Muscle of leg (tissue), 3 donors: ENCODE measurements at regions not wholly inside any gene's neighbourhood (a gene's known extent, or its start where the extent isn't known, plus 50 kb on each side); places are given as distances from the start of the nearest gene placed in this dataset.

Experiments
- DNase-seq: peaks from one replicate; pipeline ENCODE4 v3.0.0; 2013
- H3K27ac ChIP-seq: one replicate; pipeline ENCODE4 v1.5.1; 2013; ENCODE audit warnings: mild to moderate bottlenecking, low read length, control low read depth
- H3K27me3 ChIP-seq: one replicate; pipeline ENCODE4 v1.6.1; 2013; ENCODE audit warnings: low read length; ENCODE audit not compliant: control insufficient read depth, insufficient read depth
- H3K36me3 ChIP-seq: one replicate; pipeline ENCODE4 v1.6.1; 2013; ENCODE audit warnings: low read length; ENCODE audit not compliant: control insufficient read depth, insufficient read depth
- H3K4me1 ChIP-seq: one replicate; pipeline ENCODE4 v1.6.1; 2013; ENCODE audit warnings: low read length; ENCODE audit not compliant: control insufficient read depth, insufficient read depth
- H3K4me3 ChIP-seq: one replicate; pipeline ENCODE4 v1.5.1; 2013; ENCODE audit warnings: low read length, control low read depth
- H3K9me3 ChIP-seq: replicated peaks from 2 replicates; pipeline ENCODE4 v1.6.1; 2013; ENCODE audit warnings: low read depth, low read length; ENCODE audit not compliant: control insufficient read depth
- WGBS: methylation state at CpG from one replicate; pipeline ENCODE4 v1.1.5; 2013; ENCODE audit warnings: missing lambda C conversion rate; ENCODE audit not compliant: insufficient coverage; 5-methylcytosine and 5-hydroxymethylcytosine counted together

GRCh38 chr5:3056866-3057265, 305.4 kb upstream of the IRX2 start:
- no peak overlapping the region for H3K27ac ChIP-seq
- H3K9me3 ChIP-seq = no peaks in the 10 kb centered on the region
- H3K27me3 ChIP-seq = no peaks in the 10 kb centered on the region
- no peaks in the 10 kb centered on the region for H3K4me1 ChIP-seq
- 18% methylated on average over 9 of the region's 10 CpGs for WGBS
- DNase-seq = peak; percentile 23
- H3K4me3 ChIP-seq = no peak overlapping the region
- H3K36me3 ChIP-seq = no peaks in the 10 kb centered on the region

GRCh38 chr5:3051400-3051799, 299.9 kb upstream of the IRX2 start:
- 89% methylated on average over 16 of the region's 16 CpGs for WGBS
- Histone ChIP-seq H3K4me3 (no peak overlapping the region), H3K36me3 (no peaks in the 10 kb centered on the region), H3K9me3 (no peaks in the 10 kb centered on the region), H3K4me1 (no peaks in the 10 kb centered on the region), H3K27me3 (no peaks in the 10 kb centered on the region), H3K27ac (no peak overlapping the region)
- no peak for DNase-seq

- no peaks in the 10 kb centered on the region for H3K4me1 ChIP-seq
- no peaks in the 10 kb centered on the region for H3K9me3 ChIP-seq
- no peak overlapping the region for H3K27ac ChIP-seq
- WGBS = 89% methylated on average over 10 of the region's 13 CpGs
- DNase-seq = no peak
- H3K4me3 ChIP-seq = no peak overlapping the region
- H3K27me3 ChIP-seq = no peaks in the 10 kb centered on the region
- no peaks in the 10 kb centered on the region for H3K36me3 ChIP-seq
Measured at GRCh38 chr5:3050863-3051262, 299.4 kb upstream of the IRX2 start.

- WGBS = 75% methylated on average over 9 of the region's 11 CpGs
- Histone ChIP-seq H3K27ac (no peak overlapping the region), H3K9me3 (no peaks in the 10 kb centered on the region), H3K4me3 (no peak overlapping the region), H3K4me1 (no peaks in the 10 kb centered on the region), H3K27me3 (no peaks in the 10 kb centered on the region), H3K36me3 (no peaks in the 10 kb centered on the region)
- no peak for DNase-seq
Measured at GRCh38 chr5:3049261-3049660, 297.8 kb upstream of the IRX2 start.

- H3K4me3 ChIP-seq = no peak overlapping the region
- H3K9me3 ChIP-seq = no peaks in the 10 kb centered on the region
- no peaks in the 10 kb centered on the region for H3K4me1 ChIP-seq
- H3K27ac ChIP-seq = no peak overlapping the region
- no peaks in the 10 kb centered on the region for H3K36me3 ChIP-seq
- no peak for DNase-seq
- 92% methylated on average over 7 of the region's 8 CpGs for WGBS
- H3K27me3 ChIP-seq = no peaks in the 10 kb centered on the region
Measured at GRCh38 chr5:3047212-3047774, 295.8 kb upstream of the IRX2 start.

GRCh38 chr5:3043600-3043999, 292.1 kb upstream of the IRX2 start:
- H3K9me3 ChIP-seq = no peaks in the 10 kb centered on the region
- H3K4me1 ChIP-seq = no peaks in the 10 kb centered on the region
- H3K27me3 ChIP-seq = no peaks in the 10 kb centered on the region
- H3K36me3 ChIP-seq = no peaks in the 10 kb centered on the region
- H3K4me3 ChIP-seq = no peak overlapping the region
- DNase-seq = no peak
- no peak overlapping the region for H3K27ac ChIP-seq

- no peaks in the 10 kb centered on the region for H3K36me3 ChIP-seq
Measured at GRCh38 chr5:3041001-3041400, 289.5 kb upstream of the IRX2 start.

DNA sequence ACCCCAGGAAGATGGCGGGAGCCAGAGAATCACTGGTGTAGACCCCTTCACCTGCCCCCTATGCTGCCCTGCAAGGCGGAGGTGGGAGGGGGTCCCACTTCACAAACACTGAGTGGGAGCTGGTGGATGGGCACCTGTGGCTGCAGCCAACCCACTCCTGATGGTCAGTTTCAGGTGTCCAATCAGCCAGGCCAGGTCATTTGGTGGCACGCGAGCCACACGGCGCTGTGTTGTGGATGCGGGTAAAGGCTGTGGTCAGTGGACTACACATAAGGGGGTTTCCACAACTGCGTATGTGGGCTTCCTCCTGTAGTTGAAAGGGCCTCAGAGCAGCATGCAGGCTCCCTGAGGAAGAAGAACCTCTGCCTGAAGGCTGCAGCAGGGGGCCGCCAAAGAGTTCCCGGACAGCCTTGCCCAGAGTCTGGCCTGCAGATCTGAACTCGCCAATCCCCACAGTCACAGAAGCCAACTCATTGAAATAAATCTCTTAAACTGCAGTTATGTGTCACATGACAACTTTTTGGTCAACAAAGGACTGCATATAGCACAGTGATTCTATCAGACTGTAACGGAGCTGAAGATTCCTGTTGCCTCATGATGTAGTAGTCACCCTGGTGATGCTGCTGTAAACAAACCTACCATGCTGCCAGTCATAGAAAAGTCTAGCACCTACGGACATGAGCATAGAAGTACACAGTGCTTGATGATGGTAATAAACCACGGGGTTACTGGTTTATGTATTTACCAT, 284.7 kb upstream of the IRX2 start:
- Histone ChIP-seq H3K27me3 (peaks cover 4% of the 10 kb centered on the region), H3K9me3 (no peaks in the 10 kb centered on the region), H3K4me1 (no peaks in the 10 kb centered on the region), H3K4me3 (no peak overlapping the region), H3K36me3 (no peaks in the 10 kb centered on the region), H3K27ac (no peak overlapping the region)
- WGBS = 87% methylated on average over 9 of the region's 14 CpGs
- no peak for DNase-seq

More at GRCh38 chr5:3041001-3041400, 289.5 kb upstream of the IRX2 start:
- 0% methylated on average over 1 of the region's 4 CpGs for WGBS
- H3K27me3 ChIP-seq = no peaks in the 10 kb centered on the region
- no peak overlapping the region for H3K4me3 ChIP-seq
- DNase-seq = no peak
- no peaks in the 10 kb centered on the region for H3K9me3 ChIP-seq
- H3K4me1 ChIP-seq = no peaks in the 10 kb centered on the region
- H3K27ac ChIP-seq = no peak overlapping the region

DNA sequence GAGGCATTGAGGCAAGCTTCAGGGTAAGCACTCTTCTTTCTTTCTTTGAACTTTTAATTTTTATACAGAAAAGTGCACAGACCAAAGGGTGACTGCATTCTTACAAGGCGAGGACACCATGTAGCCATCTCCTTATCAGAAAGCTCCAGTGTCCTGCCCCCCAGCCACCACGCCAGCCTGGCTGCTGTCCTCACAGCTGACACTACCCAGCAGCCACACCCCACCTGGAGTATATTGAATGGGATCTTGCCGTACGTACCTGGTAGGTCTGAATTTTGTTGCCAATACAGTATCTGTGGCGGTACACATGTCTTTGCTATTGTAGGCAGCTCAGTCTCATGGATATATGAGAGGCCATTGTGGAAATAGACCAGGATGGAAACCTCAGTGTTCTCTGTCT, 284.0 kb upstream of the IRX2 start:
- Histone ChIP-seq H3K4me3 (no peak overlapping the region), H3K27ac (no peak overlapping the region), H3K4me1 (no peaks in the 10 kb centered on the region), H3K9me3 (no peaks in the 10 kb centered on the region), H3K27me3 (peaks cover 4% of the 10 kb centered on the region), H3K36me3 (no peaks in the 10 kb centered on the region)
- no peak for DNase-seq
- 100% methylated on average over 1 of the region's 5 CpGs for whole genome bisulfite sequencing

DNA sequence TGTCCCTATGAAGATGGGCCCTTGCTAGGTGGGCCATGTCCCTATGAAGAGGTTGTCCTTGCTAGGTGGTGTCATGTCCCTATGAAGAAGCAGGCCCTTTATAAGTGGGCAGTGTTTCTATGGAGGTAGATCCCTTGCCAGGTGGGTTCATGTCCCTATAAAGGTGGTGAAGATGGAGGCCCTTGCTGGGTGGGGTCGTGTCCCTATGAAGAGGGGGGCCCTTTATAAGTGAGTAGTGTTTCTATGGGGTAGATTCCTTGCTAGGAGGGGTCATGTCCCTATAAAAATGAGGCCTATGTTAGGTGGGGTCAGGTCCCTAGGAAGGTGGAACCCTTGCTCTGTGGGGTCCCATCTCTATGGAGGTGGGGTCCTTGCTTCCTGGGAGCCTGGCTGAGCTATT, 283.4 kb upstream of the IRX2 start:
- Histone ChIP-seq H3K4me1 (no peaks in the 10 kb centered on the region), H3K4me3 (no peak overlapping the region), H3K27ac (no peak overlapping the region), H3K9me3 (no peaks in the 10 kb centered on the region), H3K36me3 (no peaks in the 10 kb centered on the region), H3K27me3 (peaks cover 4% of the 10 kb centered on the region)
- WGBS = 29% methylated on average over 1 of the region's 1 CpG
- no peak for DNase-seq

DNA sequence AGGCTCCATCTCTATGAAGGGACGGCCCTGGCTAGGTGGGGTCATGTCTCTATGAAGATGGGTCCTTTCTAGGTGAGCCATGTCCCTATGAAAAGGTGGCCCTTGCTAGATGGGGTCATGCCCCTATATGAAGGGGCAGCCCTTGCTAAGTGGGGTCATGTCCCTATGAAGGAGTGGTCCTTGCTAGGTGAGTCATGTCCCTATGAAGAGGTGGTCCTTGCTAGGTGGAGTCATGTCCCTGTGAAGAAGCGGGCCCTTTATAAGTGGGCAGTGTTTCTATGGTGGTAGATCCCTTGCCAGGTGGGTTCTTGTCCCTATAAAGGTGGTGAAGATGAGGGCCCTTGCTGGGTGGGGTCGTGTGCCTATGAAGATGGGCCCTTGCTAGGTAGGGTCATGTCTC, 283.0 kb upstream of the IRX2 start:
- Histone ChIP-seq H3K4me3 (no peak overlapping the region), H3K9me3 (no peaks in the 10 kb centered on the region), H3K4me1 (no peaks in the 10 kb centered on the region), H3K27ac (no peak overlapping the region), H3K36me3 (no peaks in the 10 kb centered on the region), H3K27me3 (peaks cover 4% of the 10 kb centered on the region)
- WGBS = 77% methylated on average over 3 of the region's 3 CpGs
- DNase-seq = no peak
